ENCODE measurements at regions not wholly inside any gene's neighbourhood (a gene's known extent, or its start where the extent isn't known, plus 50 kb on each side); places are given as distances from the start of the nearest gene placed in this dataset.

DNA sequence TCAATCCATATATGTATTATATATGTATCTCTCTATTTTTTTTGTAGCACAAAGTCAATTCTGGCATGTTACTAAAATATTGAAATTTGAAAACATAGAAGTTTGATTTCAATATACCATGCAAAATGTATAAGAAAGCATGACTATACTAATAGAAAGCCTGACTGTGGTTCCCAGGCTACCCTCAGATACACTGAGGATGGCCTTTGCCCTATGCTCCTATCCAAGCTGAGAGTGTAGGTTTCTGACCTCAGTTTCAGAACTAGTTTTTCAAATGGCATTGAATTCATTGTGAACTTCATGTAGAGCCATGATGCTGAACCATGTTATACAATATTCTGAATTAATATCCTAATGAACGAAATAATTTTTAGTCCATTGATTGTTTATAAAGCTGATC lies 220.4 kb upstream of the IZUMO3 start:
- Mint-ChIP-seq H3K27me3 (ENCODE audit: unreplicated experiment) (no peaks in the 10 kb centered on the region), H3K27ac (ENCODE audit: unreplicated experiment) (no peak overlapping the region), H3K9me3 (ENCODE audit: unreplicated experiment) (peaks cover 50% of the 10 kb centered on the region), H3K36me3 (ENCODE audit: unreplicated experiment) (no peaks in the 10 kb centered on the region), H3K4me3 (ENCODE audit: unreplicated experiment) (no peak overlapping the region), H3K4me1 (ENCODE audit: unreplicated experiment) (no peaks in the 10 kb centered on the region)
- no peak for DNase-seq (ENCODE audit: extremely low spot score, unreplicated experiment)
- TF ChIP-seq, protein P1, sequence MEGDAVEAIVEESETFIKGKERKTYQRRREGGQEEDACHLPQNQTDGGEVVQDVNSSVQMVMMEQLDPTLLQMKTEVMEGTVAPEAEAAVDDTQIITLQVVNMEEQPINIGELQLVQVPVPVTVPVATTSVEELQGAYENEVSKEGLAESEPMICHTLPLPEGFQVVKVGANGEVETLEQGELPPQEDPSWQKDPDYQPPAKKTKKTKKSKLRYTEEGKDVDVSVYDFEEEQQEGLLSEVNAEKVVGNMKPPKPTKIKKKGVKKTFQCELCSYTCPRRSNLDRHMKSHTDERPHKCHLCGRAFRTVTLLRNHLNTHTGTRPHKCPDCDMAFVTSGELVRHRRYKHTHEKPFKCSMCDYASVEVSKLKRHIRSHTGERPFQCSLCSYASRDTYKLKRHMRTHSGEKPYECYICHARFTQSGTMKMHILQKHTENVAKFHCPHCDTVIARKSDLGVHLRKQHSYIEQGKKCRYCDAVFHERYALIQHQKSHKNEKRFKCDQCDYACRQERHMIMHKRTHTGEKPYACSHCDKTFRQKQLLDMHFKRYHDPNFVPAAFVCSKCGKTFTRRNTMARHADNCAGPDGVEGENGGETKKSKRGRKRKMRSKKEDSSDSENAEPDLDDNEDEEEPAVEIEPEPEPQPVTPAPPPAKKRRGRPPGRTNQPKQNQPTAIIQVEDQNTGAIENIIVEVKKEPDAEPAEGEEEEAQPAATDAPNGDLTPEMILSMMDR (IDR thresholded peaks at IDR 0.05): no peak

DNA sequence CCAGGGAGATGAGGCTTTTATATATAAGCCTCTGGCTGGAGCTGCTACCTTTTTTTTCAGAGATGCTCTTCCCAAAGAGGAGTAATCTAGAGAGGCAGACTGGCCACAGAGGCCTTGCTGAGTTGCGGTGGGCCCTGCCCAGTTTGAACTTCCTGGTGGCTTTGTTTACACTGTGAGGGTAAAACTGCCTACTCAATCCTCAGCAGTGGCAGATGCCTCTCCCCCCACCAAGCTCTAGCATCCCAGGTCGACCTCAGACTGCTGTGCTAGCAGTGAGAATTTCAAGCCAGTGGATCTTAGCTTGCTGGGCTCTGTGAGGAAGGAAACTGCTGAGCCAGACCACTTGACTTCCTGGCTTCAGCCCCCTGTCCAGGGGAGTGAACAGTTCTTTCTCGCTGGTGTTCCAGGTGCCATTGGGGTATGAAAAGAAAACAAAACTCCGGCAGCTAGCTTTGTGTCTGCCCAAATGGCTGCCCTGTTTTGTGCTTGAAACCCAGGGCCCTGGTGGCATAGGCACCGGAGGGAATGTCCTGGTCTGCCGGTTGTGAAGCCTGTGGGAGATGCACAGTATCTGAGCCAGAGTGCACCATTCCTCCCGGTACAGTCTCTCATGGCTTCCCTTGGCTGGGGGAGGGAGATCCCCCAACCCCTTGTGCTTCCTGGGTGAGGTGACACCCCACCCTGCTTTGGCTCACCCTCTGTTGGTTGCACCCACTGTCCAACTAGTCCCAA lies 219.5 kb upstream of the IZUMO3 start:
- H3K4me3 Mint-ChIP-seq (ENCODE audit: unreplicated experiment): no peak overlapping the region
- no peaks in the 10 kb centered on the region for H3K27me3 Mint-ChIP-seq (ENCODE audit: unreplicated experiment)
- no peak for DNase-seq (ENCODE audit: extremely low spot score, unreplicated experiment)
- peaks cover 49% of the 10 kb centered on the region for H3K9me3 Mint-ChIP-seq (ENCODE audit: unreplicated experiment)
- TF ChIP-seq, protein P1 (IDR thresholded peaks at IDR 0.05): no peak
- no peaks in the 10 kb centered on the region for H3K4me1 Mint-ChIP-seq (ENCODE audit: unreplicated experiment)
- H3K36me3 Mint-ChIP-seq (ENCODE audit: unreplicated experiment): no peaks in the 10 kb centered on the region
- no peak overlapping the region for H3K27ac Mint-ChIP-seq (ENCODE audit: unreplicated experiment)

DNA sequence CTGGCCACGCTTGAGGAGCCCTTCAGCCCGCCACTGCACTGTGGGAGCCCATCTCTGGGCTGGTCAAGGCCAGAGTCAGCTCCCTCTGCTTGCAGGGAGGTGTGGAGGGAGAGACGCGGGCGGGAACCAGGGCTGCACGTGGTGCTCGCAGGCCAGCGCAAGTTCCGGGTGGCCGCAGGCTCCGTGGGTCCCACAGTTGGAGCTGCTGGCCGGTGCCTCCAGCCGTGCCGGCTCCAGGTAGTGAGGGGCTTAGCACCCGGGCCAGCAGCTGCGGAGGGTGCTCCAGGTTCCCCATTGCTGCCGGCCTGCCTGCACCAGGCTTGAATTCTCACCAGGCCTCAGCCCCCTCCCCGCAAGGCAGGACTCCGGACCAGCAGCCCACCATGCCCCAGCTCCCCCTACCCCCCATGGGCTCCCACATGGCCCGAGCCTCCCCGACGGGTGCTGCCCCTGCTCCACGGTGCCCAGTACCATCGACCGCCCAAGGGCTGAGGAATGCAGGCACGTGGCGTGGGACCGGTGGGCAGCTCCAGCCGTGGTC lies 192.8 kb upstream of the IZUMO3 start:
- no peaks in the 10 kb centered on the region for H3K27me3 Mint-ChIP-seq (ENCODE audit: unreplicated experiment)
- H3K36me3 Mint-ChIP-seq (ENCODE audit: unreplicated experiment): no peaks in the 10 kb centered on the region
- H3K9me3 Mint-ChIP-seq (ENCODE audit: unreplicated experiment): peaks cover 37% of the 10 kb centered on the region
- no peak overlapping the region for H3K27ac Mint-ChIP-seq (ENCODE audit: unreplicated experiment)
- H3K4me3 Mint-ChIP-seq (ENCODE audit: unreplicated experiment): no peak overlapping the region
- no peak for DNase-seq (ENCODE audit: extremely low spot score, unreplicated experiment)
- no peaks in the 10 kb centered on the region for H3K4me1 Mint-ChIP-seq (ENCODE audit: unreplicated experiment)
- TF ChIP-seq, protein P1 (IDR thresholded peaks at IDR 0.05): no peak

DNA sequence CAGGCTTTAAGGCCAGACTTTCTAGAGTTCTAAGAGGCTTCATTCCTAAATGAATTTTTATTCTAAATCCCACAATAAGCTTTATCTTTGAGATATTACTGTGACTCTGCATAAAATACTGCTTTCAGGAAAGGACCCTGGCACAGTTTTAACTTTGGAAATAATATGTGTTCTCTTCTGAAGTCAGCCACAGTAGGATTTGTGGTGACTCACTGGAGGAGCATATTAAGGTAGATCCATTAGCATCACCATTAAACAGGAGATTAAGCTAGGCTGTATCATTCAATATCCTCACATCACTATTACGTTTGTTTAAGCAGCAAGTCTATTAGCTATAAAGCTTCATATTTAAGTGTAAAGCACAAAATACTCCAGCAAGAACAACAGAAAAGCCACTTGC lies 186.1 kb upstream of the IZUMO3 start:
- TF ChIP-seq, protein P1 (IDR thresholded peaks at IDR 0.05): no peak
- no peak overlapping the region for H3K27ac Mint-ChIP-seq (ENCODE audit: unreplicated experiment)
- H3K27me3 Mint-ChIP-seq (ENCODE audit: unreplicated experiment): no peaks in the 10 kb centered on the region
- H3K9me3 Mint-ChIP-seq (ENCODE audit: unreplicated experiment): peaks cover 21% of the 10 kb centered on the region
- no peaks in the 10 kb centered on the region for H3K36me3 Mint-ChIP-seq (ENCODE audit: unreplicated experiment)
- H3K4me3 Mint-ChIP-seq (ENCODE audit: unreplicated experiment): no peak overlapping the region
- no peak for DNase-seq (ENCODE audit: extremely low spot score, unreplicated experiment)
- H3K4me1 Mint-ChIP-seq (ENCODE audit: unreplicated experiment): no peaks in the 10 kb centered on the region

DNA sequence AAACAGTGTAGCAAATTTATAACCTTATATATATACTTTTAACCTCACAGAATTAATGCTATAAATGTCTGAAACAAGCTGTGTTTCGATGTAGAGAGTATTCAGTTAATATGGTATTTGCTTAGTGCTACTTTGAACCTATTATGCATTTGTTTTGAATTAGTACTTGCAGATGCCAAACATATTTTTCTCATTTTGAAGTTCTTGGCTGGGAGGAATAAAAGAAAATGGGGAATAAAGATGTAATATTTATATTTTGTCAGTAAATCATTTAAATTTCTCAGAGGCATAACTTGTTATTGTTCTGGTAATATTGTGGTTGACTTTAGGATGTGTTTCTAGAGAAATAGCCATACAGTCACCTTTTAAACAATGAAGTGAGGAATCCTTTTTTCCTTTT lies 175.9 kb upstream of the IZUMO3 start:
- no peak for DNase-seq (ENCODE audit: extremely low spot score, unreplicated experiment)
- Mint-ChIP-seq H3K36me3 (ENCODE audit: unreplicated experiment) (no peaks in the 10 kb centered on the region), H3K9me3 (ENCODE audit: unreplicated experiment) (peaks cover 17% of the 10 kb centered on the region)

More for the DNA sequence above, 175.9 kb upstream of the IZUMO3 start:
- H3K4me1 Mint-ChIP-seq (ENCODE audit: unreplicated experiment): no peaks in the 10 kb centered on the region
- H3K27me3 Mint-ChIP-seq (ENCODE audit: unreplicated experiment): no peaks in the 10 kb centered on the region
- TF ChIP-seq, protein P1 (IDR thresholded peaks at IDR 0.05): no peak
- no peak overlapping the region for H3K4me3 Mint-ChIP-seq (ENCODE audit: unreplicated experiment)
- H3K27ac Mint-ChIP-seq (ENCODE audit: unreplicated experiment): no peak overlapping the region

Measured in osteocyte (in vitro differentiated cells).